ENCODE measurements at regions not wholly inside any gene's neighbourhood (a gene's known extent, or its start where the extent isn't known, plus 50 kb on each side); places are given as distances from the start of the nearest gene placed in this dataset.

DNA sequence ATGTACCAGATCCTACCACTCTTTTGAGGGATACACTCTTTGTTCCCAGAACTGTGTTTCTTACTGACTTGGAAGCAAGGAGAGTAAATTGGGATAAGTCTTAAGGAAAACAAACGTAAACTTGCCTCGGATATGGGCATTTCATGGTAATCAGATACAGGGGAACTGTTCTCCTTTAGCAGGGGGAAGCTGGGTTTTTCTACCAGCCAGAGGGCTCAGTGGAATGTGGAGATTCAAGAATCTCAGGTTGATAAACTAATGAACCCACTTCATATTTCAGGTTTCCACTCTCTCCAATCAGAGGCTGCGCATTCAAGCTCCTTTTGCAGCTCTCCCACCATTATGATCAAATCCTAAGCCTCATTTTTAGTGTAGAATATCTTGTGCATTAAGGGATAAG lies 676.5 kb upstream of the FSHR start:
- no peak for TF ChIP-seq POLR2AphosphoS5 (IDR thresholded peaks at IDR 0.05; ENCODE audit: borderline replicate concordance, low read depth, low read length)
- no peak for TF ChIP-seq EZH2 (IDR thresholded peaks at IDR 0.05)

All from SK-N-MC (cell line).